HG03432 (cell line): ENCODE measurements at regions not wholly inside any gene's neighbourhood (a gene's known extent, or its start where the extent isn't known, plus 50 kb on each side); places are given as distances from the start of the nearest gene placed in this dataset.

Experiments used
- ATAC-seq: cut with Tn5 transposase; IDR thresholded peaks from one replicate; pipeline ENCODE4 v1.9.1; 2021; ENCODE audit warnings: mild to moderate bottlenecking, moderate library complexity; ENCODE audit not compliant: unreplicated experiment

DNA sequence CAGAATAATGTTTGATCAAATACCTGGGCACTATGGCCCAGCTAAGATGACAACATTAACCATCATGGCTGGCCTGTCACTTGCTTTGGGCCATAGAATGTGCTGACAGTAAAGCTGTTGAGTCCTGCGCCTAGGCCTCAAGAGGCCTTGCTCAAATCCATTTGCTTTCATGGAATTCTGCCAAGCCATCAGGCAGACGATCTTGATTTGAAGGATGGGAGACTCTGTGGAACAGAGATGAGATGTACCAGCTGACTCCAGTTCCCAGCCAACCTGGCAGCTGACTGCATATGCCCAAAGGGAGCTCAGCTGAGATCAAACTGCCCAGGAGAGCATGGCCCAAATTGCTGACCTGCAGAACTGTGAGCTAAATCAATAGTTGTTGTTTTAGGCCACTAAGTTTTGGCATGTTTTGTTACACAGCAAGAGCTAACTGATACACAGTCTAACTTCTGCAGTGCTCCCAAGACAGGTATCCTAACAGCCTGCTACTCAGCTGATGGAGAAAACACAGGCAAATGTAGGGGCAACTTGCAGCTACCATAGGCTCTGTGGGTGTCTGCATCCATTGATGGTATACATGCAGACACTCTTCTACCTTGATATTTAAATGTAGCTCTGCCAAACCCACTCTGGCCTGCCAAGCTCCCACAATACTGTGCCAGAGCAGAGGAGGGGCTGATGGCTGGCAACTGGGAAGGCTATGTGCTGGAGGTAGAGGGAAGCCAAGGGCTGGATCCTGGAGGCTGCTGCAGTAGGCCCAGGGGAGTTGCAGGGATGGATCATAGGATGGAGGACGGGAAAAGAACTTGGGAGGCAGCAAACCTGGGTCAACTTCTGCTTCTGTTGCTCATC is 55.2 kb upstream of the RNF24 start:
- ATAC-seq: no peak

DNA sequence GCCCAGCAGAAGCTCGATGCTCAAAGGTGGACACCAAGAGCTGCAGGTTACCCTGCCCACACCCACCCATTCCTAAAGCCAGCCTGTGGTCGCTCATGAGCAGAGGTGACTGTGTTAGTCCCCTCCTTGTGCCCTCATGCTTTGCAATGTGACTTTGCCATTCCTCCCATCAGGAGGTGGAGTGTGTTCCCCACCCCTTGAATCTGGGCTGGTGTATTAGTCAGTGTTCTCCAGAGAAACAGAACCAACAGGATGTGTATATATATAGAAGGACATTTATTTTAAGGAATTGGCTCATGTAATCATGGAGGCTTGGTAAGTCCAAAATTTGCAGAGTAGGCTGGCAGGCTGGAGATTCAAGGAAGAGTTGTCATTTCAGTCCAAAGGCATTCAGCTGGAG is 54.4 kb upstream of the RNF24 start:
- ATAC-seq: no peak

DNA sequence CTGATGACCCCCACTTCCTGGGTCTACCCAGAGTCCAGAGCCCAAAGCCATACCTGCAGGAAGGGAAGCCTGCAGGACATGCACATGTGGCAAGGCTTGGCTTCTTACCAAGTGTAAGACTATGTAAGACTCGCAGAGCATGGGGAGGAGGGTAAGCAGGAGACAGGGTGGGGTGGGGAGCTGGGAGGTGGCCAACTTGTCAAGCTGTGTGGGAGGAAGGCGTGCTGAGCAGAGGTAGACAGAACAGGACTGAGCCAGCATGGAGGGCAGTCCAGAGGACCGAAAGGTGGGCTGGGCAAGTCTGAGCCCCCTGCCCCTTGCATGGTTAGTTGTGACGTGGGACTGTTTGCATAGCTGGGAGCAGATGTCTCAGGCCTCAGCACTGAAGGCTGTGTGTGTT is 53.4 kb upstream of the RNF24 start:
- ATAC-seq: no peak

DNA sequence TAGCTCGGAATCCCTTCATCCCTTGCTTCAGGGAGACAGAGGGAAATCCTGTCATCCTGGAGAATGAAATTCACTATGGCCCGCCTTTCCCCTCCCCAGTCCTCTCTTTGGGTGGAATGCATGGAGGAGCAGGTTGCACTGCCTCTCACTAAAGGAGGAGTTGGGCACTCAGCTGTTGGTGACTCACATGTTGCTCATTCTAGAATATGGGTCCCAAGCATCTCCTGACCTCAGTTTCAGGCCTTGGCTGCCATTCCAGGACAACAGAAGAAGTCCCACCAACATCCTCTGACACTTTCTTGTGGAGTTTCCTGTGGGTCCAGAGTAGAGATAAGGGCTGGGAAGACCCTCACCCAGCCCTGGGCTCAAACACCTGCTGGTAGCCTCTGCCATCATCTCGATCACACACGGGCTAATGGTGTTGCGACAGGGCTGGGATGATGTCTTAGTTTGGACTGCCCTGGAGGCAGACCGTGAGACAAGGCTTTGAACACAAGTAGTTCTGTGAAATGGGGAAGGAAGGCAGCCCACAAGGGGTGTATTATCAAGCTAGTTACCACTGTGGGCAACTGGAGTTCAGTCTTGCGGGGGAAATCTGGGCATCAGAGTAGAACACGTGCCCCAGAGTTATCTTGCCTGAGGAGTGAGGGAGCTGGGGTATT is 52.4 kb upstream of the RNF24 start:
- no peak for ATAC-seq

DNA sequence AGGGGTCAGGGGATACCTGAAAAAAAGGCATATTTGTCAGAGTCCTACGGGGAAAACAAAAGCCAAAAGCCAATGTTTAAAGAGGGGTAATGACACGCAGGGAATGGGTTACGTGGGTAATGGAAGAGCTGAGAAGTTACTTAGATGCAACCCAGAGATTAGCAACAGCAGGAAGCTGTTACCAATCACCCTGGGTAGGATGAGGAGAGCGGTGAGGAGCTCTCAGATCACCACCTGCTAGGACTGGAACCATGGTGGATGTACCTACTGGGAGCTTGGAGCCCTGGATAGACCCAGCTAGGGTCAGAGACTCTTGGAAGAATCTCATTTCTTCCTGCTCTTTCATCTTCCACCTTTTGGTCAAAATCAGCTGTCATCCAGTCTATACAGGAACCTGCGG is 51.2 kb upstream of the RNF24 start:
- no peak for ATAC-seq

DNA sequence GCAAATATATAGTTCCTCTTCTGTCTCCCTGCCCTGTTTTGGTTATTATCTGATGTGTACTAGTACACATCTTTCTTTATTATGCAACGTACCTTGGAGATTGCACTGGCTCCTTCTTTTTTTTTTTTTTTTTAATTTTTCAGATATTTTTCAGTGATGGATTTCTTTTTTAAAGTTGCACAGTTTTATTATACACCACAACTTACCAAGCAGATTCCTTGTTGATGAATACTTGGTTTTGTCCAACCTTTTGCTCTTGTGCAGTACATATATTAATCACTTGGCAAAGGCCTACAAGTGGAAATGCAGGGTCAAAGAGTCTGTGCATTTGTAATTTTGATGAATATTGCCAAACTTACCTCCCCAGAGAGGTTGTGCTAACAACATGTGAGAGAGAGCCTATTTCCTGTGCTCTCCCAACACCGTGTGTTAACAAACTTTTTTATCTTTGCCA is 50.1 kb upstream of the RNF24 start:
- no peak for ATAC-seq
